ENCODE measurements at regions not wholly inside any gene's neighbourhood (a gene's known extent, or its start where the extent isn't known, plus 50 kb on each side); places are given as distances from the start of the nearest gene placed in this dataset.

- H3K36me3 Mint-ChIP-seq (ENCODE audit: low read depth) = no peaks in the 10 kb centered on the region
- H3K4me1 Mint-ChIP-seq (ENCODE audit: low read depth) = no peaks in the 10 kb centered on the region
- no peak for TF ChIP-seq CTCF (IDR thresholded peaks at IDR 0.05)
These were observed 930.6 kb upstream of the EPHA6 start for GRCh38 chr3:95883801-95884200.

GRCh38 chr3:95886616-95887015, 927.8 kb upstream of the EPHA6 start:
- H3K4me1 Mint-ChIP-seq (ENCODE audit: low read depth) = no peaks in the 10 kb centered on the region
- H3K27me3 Mint-ChIP-seq (ENCODE audit: low read depth) = no peaks in the 10 kb centered on the region
- no peak overlapping the region for H3K4me3 Mint-ChIP-seq (ENCODE audit: unreplicated experiment)
- H3K9me3 Mint-ChIP-seq (ENCODE audit: low read depth) = no peaks in the 10 kb centered on the region
- DNase-seq (ENCODE audit: low spot score) = no peak
- no peak overlapping the region for H3K27ac Mint-ChIP-seq (ENCODE audit: unreplicated experiment)
- no peak for TF ChIP-seq CTCF (IDR thresholded peaks at IDR 0.05)
- no peaks in the 10 kb centered on the region for H3K36me3 Mint-ChIP-seq (ENCODE audit: low read depth)

More at GRCh38 chr3:95883801-95884200, 930.6 kb upstream of the EPHA6 start:
- no peaks in the 10 kb centered on the region for H3K27me3 Mint-ChIP-seq (ENCODE audit: low read depth)
- DNase-seq (ENCODE audit: low spot score) = no peak
- no peaks in the 10 kb centered on the region for H3K9me3 Mint-ChIP-seq (ENCODE audit: low read depth)
- no peak overlapping the region for H3K4me3 Mint-ChIP-seq (ENCODE audit: unreplicated experiment)
- no peak overlapping the region for H3K27ac Mint-ChIP-seq (ENCODE audit: unreplicated experiment)

GRCh38 chr3:95887114-95887513, 927.3 kb upstream of the EPHA6 start:
- no peak for TF ChIP-seq CTCF (IDR thresholded peaks at IDR 0.05)
- no peaks in the 10 kb centered on the region for H3K9me3 Mint-ChIP-seq (ENCODE audit: low read depth)
- no peaks in the 10 kb centered on the region for H3K27me3 Mint-ChIP-seq (ENCODE audit: low read depth)
- H3K4me3 Mint-ChIP-seq (ENCODE audit: unreplicated experiment) = no peak overlapping the region
- no peak overlapping the region for H3K27ac Mint-ChIP-seq (ENCODE audit: unreplicated experiment)
- no peak for DNase-seq (ENCODE audit: low spot score)
- no peaks in the 10 kb centered on the region for H3K4me1 Mint-ChIP-seq (ENCODE audit: low read depth)
- H3K36me3 Mint-ChIP-seq (ENCODE audit: low read depth) = no peaks in the 10 kb centered on the region

GRCh38 chr3:95894820-95895219, 919.6 kb upstream of the EPHA6 start:
- Mint-ChIP-seq H3K4me1 (ENCODE audit: low read depth) (no peaks in the 10 kb centered on the region), H3K27me3 (ENCODE audit: low read depth) (no peaks in the 10 kb centered on the region), H3K4me3 (ENCODE audit: unreplicated experiment) (no peak overlapping the region), H3K36me3 (ENCODE audit: low read depth) (peaks cover 5% of the 10 kb centered on the region), H3K9me3 (ENCODE audit: low read depth) (peaks cover 13% of the 10 kb centered on the region), H3K27ac (ENCODE audit: unreplicated experiment) (no peak overlapping the region)
- TF ChIP-seq CTCF (IDR thresholded peaks at IDR 0.05) = no peak
- DNase-seq (ENCODE audit: low spot score) = no peak

GRCh38 chr3:95899494-95899893, 914.9 kb upstream of the EPHA6 start:
- Mint-ChIP-seq H3K4me3 (ENCODE audit: unreplicated experiment) (no peak overlapping the region), H3K27ac (ENCODE audit: unreplicated experiment) (no peak overlapping the region), H3K27me3 (ENCODE audit: low read depth) (no peaks in the 10 kb centered on the region), H3K4me1 (ENCODE audit: low read depth) (no peaks in the 10 kb centered on the region), H3K36me3 (ENCODE audit: low read depth) (no peaks in the 10 kb centered on the region), H3K9me3 (ENCODE audit: low read depth) (no peaks in the 10 kb centered on the region)
- no peak for TF ChIP-seq CTCF (IDR thresholded peaks at IDR 0.05)
- DNase-seq (ENCODE audit: low spot score) = no peak

All from chondrocyte (in vitro differentiated cells).